H1 (cell line): ENCODE measurements at regions not wholly inside any gene's neighbourhood (a gene's known extent, or its start where the extent isn't known, plus 50 kb on each side); places are given as distances from the start of the nearest gene placed in this dataset.

ENCODE experiments used
- CTCF ChIA-PET: fragments of 300-600 bp; sonication (Branson Sonifier 250); formaldehyde crosslinking; loops from one replicate; lab custom pipeline; 2021; ENCODE audit not compliant: partially characterized antibody; lab: Charles Lee
- POLR2A ChIA-PET: fragments of 300-600 bp; sonication (Branson Sonifier 250); formaldehyde crosslinking; loops from one replicate; lab custom pipeline; 2021; ENCODE audit warnings: inconsistent platforms; ENCODE audit not compliant: partially characterized antibody; lab: Charles Lee
- DNase-seq, 2 experiments: peaks; one replicate each; pipeline versions ENCODE4 v3.0.0 to v3.0.0-alpha.2; 2010 to 2022; ENCODE audit warnings: low spot score in 2 of 2, low read depth in 1 of 2, mixed read lengths in 1 of 2
- FAIRE-seq: peaks from 2 replicates; lab custom pipeline; 2011; peaks lifted over from hg19 to GRCh38; lab: Jason Lieb, UNC
- H2AFZ ChIP-seq: 2 replicates; pipeline ENCODE4 v1.8.1; 2012; ENCODE audit warnings: low read length, inconsistent platforms
- H2AK5ac ChIP-seq: 2 replicates; pipeline ENCODE4 v1.6.1; 2013; ENCODE audit warnings: low read depth, low read length
- H2BK120ac ChIP-seq: replicated peaks from 2 replicates; pipeline ENCODE3; 2013; ENCODE audit warnings: low read depth, low read length, inconsistent platforms
- H2BK12ac ChIP-seq: 2 replicates; pipeline ENCODE4 v1.6.1; 2013; ENCODE audit warnings: low read depth, low read length
- H2BK15ac ChIP-seq: 2 replicates; pipeline ENCODE4 v1.6.1; 2013; ENCODE audit warnings: low read length
- H2BK20ac ChIP-seq: 2 replicates; pipeline ENCODE4 v1.6.1; 2013; ENCODE audit warnings: low read length
- H2BK5ac ChIP-seq: 2 replicates; pipeline ENCODE4 v1.6.1; 2013; ENCODE audit warnings: low read depth, low read length
- H3K14ac ChIP-seq: 2 replicates; pipeline ENCODE4 v1.6.1; 2013; ENCODE audit warnings: inconsistent platforms; ENCODE audit not compliant: insufficient read length
- H3K18ac ChIP-seq: 2 replicates; pipeline ENCODE4 v1.6.1; 2013; ENCODE audit warnings: low read length; ENCODE audit errors: extremely low read depth
- H3K23ac ChIP-seq: 2 replicates; pipeline ENCODE4 v1.6.1; 2013; ENCODE audit warnings: inconsistent platforms; ENCODE audit not compliant: insufficient read length
- H3K23me2 ChIP-seq: 2 replicates; pipeline ENCODE4 v1.6.1; 2013; ENCODE audit warnings: low read depth, low read length
- H3K27ac ChIP-seq: 2 replicates; pipeline ENCODE4 v1.6.1; 2011; ENCODE audit warnings: low read depth, low read length, inconsistent platforms
- H3K27me3 ChIP-seq, 4 experiments: replicated peaks in 1 of 4; 1 replicate in 1 of 4; 2 replicates in 3 of 4; pipeline versions ENCODE4 v1.6.1 to v1.8.1; 2011 to 2013; ENCODE audit warnings: low read length in 3 of 4, mild to moderate bottlenecking in 3 of 4, inconsistent platforms in 2 of 4, mixed read lengths in 2 of 4, moderate library complexity in 1 of 4; ENCODE audit not compliant: control insufficient read depth in 3 of 4, insufficient read depth in 3 of 4; ENCODE audit errors: extremely low read depth in 1 of 4
- H3K36me3 ChIP-seq, 4 experiments: 2 replicates each; pipeline versions ENCODE4 v1.6.1 to v1.8.1; 2011 to 2013; ENCODE audit warnings: mild to moderate bottlenecking in 4 of 4, low read length in 3 of 4, moderate library complexity in 2 of 4, control low read depth in 1 of 4, inconsistent platforms in 1 of 4; ENCODE audit not compliant: insufficient read depth in 4 of 4, control insufficient read depth in 2 of 4
- H3K4ac ChIP-seq: replicated peaks from 2 replicates; pipeline ENCODE3; 2013; ENCODE audit warnings: low read length, low read depth, mixed read lengths, inconsistent platforms; ENCODE audit not compliant: insufficient read length
- H3K4me1 ChIP-seq, 4 experiments: replicated peaks in 1 of 4; 1 replicate in 1 of 4; 2 replicates in 3 of 4; pipeline versions ENCODE4 v1.6.1 to v1.8.1; 2011 to 2013; ENCODE audit warnings: low read length in 3 of 4, inconsistent platforms in 2 of 4, mixed read lengths in 1 of 4; ENCODE audit not compliant: insufficient read depth in 4 of 4, control insufficient read depth in 3 of 4
- H3K4me2 ChIP-seq, 2 experiments: 2 replicates each; pipeline versions ENCODE4 v1.6.1 to v1.8.1; 2011 to 2013; ENCODE audit warnings: low read depth in 2 of 2, low read length in 2 of 2, control low read depth in 1 of 2, inconsistent platforms in 1 of 2, mild to moderate bottlenecking in 1 of 2; ENCODE audit not compliant: insufficient read depth in 1 of 2
- H3K4me3 ChIP-seq, 4 experiments: fragments of 200-600, 300-600 bp in 1 of 4; sonication (generic), shearing (Covaris generic), sonication (Bioruptor Twin) in 1 of 4; 2 replicates each; pipeline versions ENCODE4 v1.5.1 to v1.8.1; 2011 to 2016; ENCODE audit warnings: low read length in 4 of 4, low read depth in 3 of 4, control low read depth in 2 of 4, inconsistent platforms in 2 of 4, mild to moderate bottlenecking in 2 of 4, mixed read lengths in 1 of 4, moderate library complexity in 1 of 4; ENCODE audit not compliant: insufficient read depth in 2 of 4; ENCODE audit errors: extremely low read depth in 1 of 4
- H3K56ac ChIP-seq: replicated peaks from 2 replicates; pipeline ENCODE3; 2013; ENCODE audit warnings: low read depth, mild to moderate bottlenecking, mixed read lengths, low read length, inconsistent platforms; ENCODE audit not compliant: insufficient read length
- H3K79me1 ChIP-seq: 2 replicates; pipeline ENCODE4 v1.6.1; 2013; ENCODE audit warnings: low read depth, low read length, control low read depth
- H3K79me2 ChIP-seq, 2 experiments: 2 replicates each; pipeline versions ENCODE4 v1.6.1 to v1.8.1; 2012 to 2013; ENCODE audit warnings: low read length in 2 of 2, mild to moderate bottlenecking in 2 of 2, inconsistent platforms in 1 of 2; ENCODE audit not compliant: insufficient read depth in 2 of 2, control insufficient read depth in 1 of 2
- H3K9ac ChIP-seq, 4 experiments: replicated peaks in 1 of 4; 1 replicate in 1 of 4; 2 replicates in 3 of 4; pipeline versions ENCODE4 v1.6.1 to v1.8.1; 2011 to 2013; ENCODE audit warnings: low read depth in 3 of 4, low read length in 3 of 4, control low read depth in 2 of 4, mild to moderate bottlenecking in 2 of 4, moderate library complexity in 2 of 4, inconsistent platforms in 1 of 4; ENCODE audit errors: extremely low read depth in 1 of 4
- H3K9me3 ChIP-seq, 2 experiments: 2 replicates each; pipeline versions ENCODE4 v1.6.1 to v1.8.1; 2012 to 2013; ENCODE audit warnings: mild to moderate bottlenecking in 2 of 2, moderate library complexity in 2 of 2, control low read depth in 1 of 2, inconsistent platforms in 1 of 2, low read depth in 1 of 2, low read length in 1 of 2, mixed read lengths in 1 of 2; ENCODE audit not compliant: insufficient read depth in 2 of 2
- H4K20me1 ChIP-seq, 2 experiments: replicated peaks in 1 of 2; 2 replicates each; pipeline versions ENCODE3 to v1.8.1; 2011 to 2013; ENCODE audit warnings: inconsistent platforms in 2 of 2, low read length in 2 of 2, mild to moderate bottlenecking in 1 of 2; ENCODE audit not compliant: insufficient read depth in 2 of 2, control insufficient read depth in 1 of 2
- H4K5ac ChIP-seq: 2 replicates; pipeline ENCODE4 v1.6.1; 2013; ENCODE audit warnings: low read length, low read depth, mixed read lengths, inconsistent platforms; ENCODE audit not compliant: insufficient read length
- H4K8ac ChIP-seq: 2 replicates; pipeline ENCODE4 v1.8.0; 2013; ENCODE audit warnings: mild to moderate bottlenecking, moderate library complexity, low read length, inconsistent platforms; ENCODE audit not compliant: insufficient read depth; ENCODE audit errors: extremely low read depth
- H4K91ac ChIP-seq: replicated peaks from 2 replicates; pipeline ENCODE3; 2013; ENCODE audit warnings: low read length, mixed read lengths, inconsistent platforms; ENCODE audit not compliant: insufficient read length
- CTBP2 ChIP-seq: IDR thresholded peaks from 2 replicates; pipeline ENCODE4 v1.7.0; 2011; ENCODE audit warnings: borderline replicate concordance, mild to moderate bottlenecking, moderate library complexity, mixed read lengths, low read length; ENCODE audit not compliant: insufficient read depth, insufficient read length
- TAF7 ChIP-seq: optimal IDR thresholded peaks from 2 replicates; pipeline ENCODE3; 2011; ENCODE audit warnings: low read depth, mild to moderate bottlenecking, inconsistent platforms, low read length, moderate library complexity, borderline replicate concordance
- WGBS, 2 experiments: shearing (Covaris generic) in 1 of 2; methylation state at CpG; one replicate each; pipeline versions ENCODE4 v1.1.6 to v1.1.7; 2013 to 2015; ENCODE audit warnings: low lambda C conversion rate in 2 of 2, mixed read lengths in 2 of 2, inconsistent platforms in 1 of 2, low coverage in 1 of 2, missing lambda C conversion rate in 1 of 2; ENCODE audit not compliant: insufficient replicate concordance in 2 of 2, insufficient coverage in 1 of 2, insufficient read length in 1 of 2; ENCODE audit errors: extremely low coverage in 1 of 2, missing lambda C conversion rate in 1 of 2; 5-methylcytosine and 5-hydroxymethylcytosine counted together
- TF ChIP-seq, protein P1 (sequence below): IDR thresholded peaks from 2 replicates; pipeline ENCODE4 v1.6.1; 2012; ENCODE audit warnings: inconsistent platforms

DNA sequence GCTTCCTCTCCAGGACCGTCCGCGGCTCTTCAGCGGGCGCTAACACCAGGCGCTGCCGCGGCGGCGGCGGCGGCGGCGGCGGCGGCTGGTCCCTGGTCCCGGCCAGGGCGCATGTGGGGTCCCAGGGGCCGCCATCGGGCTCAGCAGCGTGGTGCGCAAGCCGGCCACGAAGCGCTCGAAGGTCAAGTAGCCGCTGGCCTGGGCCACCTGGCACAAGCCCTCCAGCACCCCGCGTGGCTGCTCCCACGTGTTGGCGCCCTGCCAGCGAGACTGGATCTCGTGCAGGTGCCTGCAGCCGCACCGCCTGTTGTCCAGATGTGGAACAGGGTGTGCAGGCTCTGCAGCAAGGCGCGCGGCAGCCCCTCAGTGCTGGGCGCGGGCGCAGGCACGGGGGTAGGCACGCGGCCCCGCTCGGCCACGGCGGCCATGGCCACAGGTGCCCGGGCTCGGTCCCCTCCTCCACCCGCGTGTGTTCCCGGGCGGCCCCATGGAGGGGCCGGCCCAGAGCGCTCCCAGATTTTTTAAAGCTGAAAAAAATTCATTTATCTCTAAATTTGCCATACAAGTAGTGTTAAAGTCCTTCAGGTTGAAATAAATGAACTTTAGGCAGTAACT lies 884.2 kb upstream of the ZNF722 start:
- H3K27ac ChIP-seq = no peak overlapping the region
- H3K23ac ChIP-seq = no peak overlapping the region
- H2AFZ ChIP-seq = no peak overlapping the region
- no peak overlapping the region for H3K4ac ChIP-seq
- no peak overlapping the region for H3K14ac ChIP-seq
- H2BK12ac ChIP-seq = no peak overlapping the region
- no peaks in the 10 kb centered on the region for H4K20me1 ChIP-seq
- POLR2A ChIA-PET = no interaction called here
- H3K36me3 ChIP-seq = peaks cover 0 to 10% (median 0%) of the 10 kb centered on the region in 4 experiments; a peak in 1 of 8 replicates
- no peak overlapping the region for H4K8ac ChIP-seq
- no peak overlapping the region for H2BK20ac ChIP-seq
- no peaks in the 10 kb centered on the region for H3K79me1 ChIP-seq
- CTCF ChIA-PET = no interaction called here
- H2BK5ac ChIP-seq = no peak overlapping the region
- DNase-seq (no peak), FAIRE-seq (no peak)
- H3K4me1 ChIP-seq = no peaks in the 10 kb centered on the region
- H3K23me2 ChIP-seq = no peaks in the 10 kb centered on the region
- no peak overlapping the region for H3K18ac ChIP-seq
- no peak overlapping the region for H4K5ac ChIP-seq
- no peak overlapping the region for H3K4me3 ChIP-seq
- H3K27me3 ChIP-seq = no peaks in the 10 kb centered on the region
- 93% methylated on average over 43 of the region's 56 CpGs; no CpG with 5 or more reads in 1 of the 2 experiments for WGBS, 2 experiments
- TF ChIP-seq CTBP2 (no peak), TAF7 (no peak)
- TF ChIP-seq, protein P1, sequence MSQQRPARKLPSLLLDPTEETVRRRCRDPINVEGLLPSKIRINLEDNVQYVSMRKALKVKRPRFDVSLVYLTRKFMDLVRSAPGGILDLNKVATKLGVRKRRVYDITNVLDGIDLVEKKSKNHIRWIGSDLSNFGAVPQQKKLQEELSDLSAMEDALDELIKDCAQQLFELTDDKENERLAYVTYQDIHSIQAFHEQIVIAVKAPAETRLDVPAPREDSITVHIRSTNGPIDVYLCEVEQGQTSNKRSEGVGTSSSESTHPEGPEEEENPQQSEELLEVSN = no peak
- no peak overlapping the region for H3K9ac ChIP-seq
- H3K9me3 ChIP-seq = peaks cover 31 to 71% of the 10 kb centered on the region in 2 experiments; a peak in 3 of 4 replicates
- no peak overlapping the region for H2BK15ac ChIP-seq
- no peak overlapping the region for H3K56ac ChIP-seq
- no peaks in the 10 kb centered on the region for H3K79me2 ChIP-seq
- no peak overlapping the region for H2BK120ac ChIP-seq
- H3K4me2 ChIP-seq = no peak overlapping the region
- no peak overlapping the region for H4K91ac ChIP-seq
- H2AK5ac ChIP-seq = no peak overlapping the region
